T47D (cell line): ENCODE measurements at regions not wholly inside any gene's neighbourhood (a gene's known extent, or its start where the extent isn't known, plus 50 kb on each side); places are given as distances from the start of the nearest gene placed in this dataset.
A peak's percentile ranks its signal among the peaks of the same experiment; 100 is the strongest.

Experiments used
- DNase-seq, 2 experiments: peaks; one replicate each; pipeline versions ENCODE4 v3.0.0 to v3.0.0-alpha.2; 2011 to 2012; ENCODE audit warnings: low read depth in 1 of 2, low spot score in 1 of 2
- JUND ChIP-seq: IDR thresholded peaks from 2 replicates; pipeline ENCODE4 v1.6.1; 2012; ENCODE audit warnings: low read depth
- in situ Hi-C: cut with HindIII; loops from 2 replicates; pipeline ENCODE4 v1.10.0; 2016; ENCODE audit warnings: low sequenced_read_pairs, low pct_unique_long_range_greater_than_20kb

- TF ChIP-seq JUND: no peak
- no peak for DNase-seq
- in situ Hi-C loops: no loop called here
These were observed 789.8 kb downstream of the TUSC7 start for GRCh38 chr3:117499189-117499870.

DNA sequence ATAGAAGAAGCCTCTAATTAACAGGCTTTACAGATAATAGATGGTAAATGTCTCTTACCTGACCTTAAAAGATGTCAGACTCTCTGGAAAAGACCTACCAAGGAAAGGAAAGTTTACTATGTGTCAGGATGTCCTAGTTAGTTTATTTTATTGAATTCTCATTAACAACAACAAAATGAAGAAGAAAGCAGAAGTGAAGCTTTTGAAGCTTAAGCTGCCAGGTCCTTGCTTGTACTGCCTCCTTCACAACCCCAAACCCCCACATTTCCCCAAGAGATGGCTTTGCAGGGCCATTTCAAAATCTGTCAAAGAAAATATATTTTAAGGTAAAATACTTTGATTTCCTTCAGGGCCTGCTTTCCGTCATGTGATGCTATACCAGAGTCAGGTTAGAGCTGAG lies 798.4 kb downstream of the TUSC7 start:
- no peak for TF ChIP-seq JUND
- no peak for DNase-seq
- in situ Hi-C loops: no loop called here

GRCh38 chr3:117509858-117510257 lies 800.3 kb downstream of the TUSC7 start:
- in situ Hi-C loops: no loop called here
- TF ChIP-seq JUND: no peak
- DNase-seq: no peak

GRCh38 chr3:117510396-117510795 lies 800.8 kb downstream of the TUSC7 start:
- no peak for DNase-seq
- no peak for TF ChIP-seq JUND
- in situ Hi-C loops: no loop called here

GRCh38 chr3:117512975-117513374 lies 803.4 kb downstream of the TUSC7 start:
- in situ Hi-C loops: no loop called here
- TF ChIP-seq JUND: no peak
- DNase-seq: no peak

- in situ Hi-C loops: no loop called here
- DNase-seq: no peak
- TF ChIP-seq JUND: no peak
These were observed 805.7 kb downstream of the TUSC7 start for GRCh38 chr3:117515309-117515708.

DNA sequence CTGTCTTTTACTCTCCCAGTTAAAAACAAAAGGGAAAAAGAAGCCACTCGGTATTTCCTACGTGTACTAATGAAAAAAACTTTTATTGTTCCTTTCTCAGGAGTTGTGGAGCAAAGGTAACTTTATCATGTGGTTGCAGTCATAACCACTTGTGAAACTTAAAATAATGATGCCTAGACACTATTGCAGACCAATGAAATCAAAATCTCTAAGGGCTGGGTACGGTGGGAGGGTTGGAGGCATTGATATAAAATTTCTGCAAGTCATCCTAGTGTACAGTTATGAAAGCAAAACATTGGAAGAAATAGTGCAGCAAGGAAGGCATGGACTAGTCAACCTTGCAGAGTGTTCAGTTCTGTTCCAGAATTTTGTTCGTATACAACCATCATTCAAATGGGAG lies 808.8 kb downstream of the TUSC7 start:
- in situ Hi-C loops: no loop called here
- no peak for TF ChIP-seq JUND

DNA sequence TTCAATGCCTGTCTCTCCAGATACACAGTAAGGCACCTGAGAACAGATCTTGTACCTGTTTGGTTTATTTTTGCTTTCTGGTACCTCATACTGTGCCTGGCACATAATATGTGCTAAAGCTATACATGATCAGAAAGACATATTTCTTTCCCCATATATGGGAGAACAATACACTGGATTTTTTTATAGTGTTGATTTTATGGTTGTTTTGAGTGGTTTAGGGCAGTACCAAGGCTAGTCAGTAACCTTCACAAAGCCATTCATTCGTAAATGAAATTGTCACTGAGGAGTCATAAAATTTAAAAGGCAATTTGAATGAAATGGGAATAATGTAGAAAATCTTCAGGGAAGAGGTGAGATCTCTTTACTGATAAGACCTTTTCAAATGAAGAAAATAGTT lies 810.2 kb downstream of the TUSC7 start:
- TF ChIP-seq JUND: no peak
- DNase-seq: no peak
- in situ Hi-C loops: no loop called here

More for the DNA sequence above, 808.8 kb downstream of the TUSC7 start:
- no peak for DNase-seq

DNA sequence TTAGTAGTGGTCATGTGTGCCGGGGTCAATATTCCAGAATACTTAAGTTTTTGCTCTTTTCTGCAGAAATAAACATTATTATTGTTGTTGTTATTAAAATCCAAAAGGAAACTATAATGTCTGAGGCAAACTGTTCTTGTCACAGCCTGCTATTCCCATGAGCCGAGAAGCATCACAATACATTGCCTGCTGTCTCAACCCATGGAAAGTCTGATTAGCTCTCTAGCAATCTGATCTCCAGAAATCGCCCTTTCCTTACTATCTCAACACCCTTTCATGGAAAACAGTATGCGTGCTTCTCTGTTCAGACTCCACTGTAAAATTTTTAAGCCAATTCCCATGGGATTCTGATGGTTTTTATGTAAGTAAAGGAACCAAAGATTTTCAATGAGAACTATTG lies 811.0 kb downstream of the TUSC7 start:
- no peak for DNase-seq
- TF ChIP-seq JUND: no peak
- in situ Hi-C loops: no loop called here

DNA sequence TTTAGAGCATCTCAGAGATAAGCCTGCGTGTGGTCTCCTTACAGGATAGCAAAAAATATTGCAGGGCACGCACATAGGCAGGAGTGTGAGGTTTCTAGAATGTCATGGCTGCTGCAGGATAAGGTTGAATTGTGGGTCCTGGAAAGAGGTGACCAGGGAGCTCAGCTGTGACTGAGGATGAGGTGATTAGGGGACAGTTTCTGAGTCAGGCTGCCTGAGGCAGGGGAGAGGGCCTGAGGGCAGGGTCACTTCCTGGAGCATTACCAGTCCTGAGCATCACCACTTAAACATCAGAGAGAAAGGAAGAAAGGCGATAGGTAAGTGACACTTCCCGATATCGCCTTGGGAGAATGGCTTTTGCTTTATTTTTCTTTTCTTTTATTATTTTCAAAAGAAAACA lies 813.8 kb downstream of the TUSC7 start:
- no peak for TF ChIP-seq JUND
- in situ Hi-C loops: no loop called here

GRCh38 chr3:117524890-117525289 lies 815.3 kb downstream of the TUSC7 start:
- in situ Hi-C loops: no loop called here
- no peak for TF ChIP-seq JUND
- DNase-seq: no peak

More for the DNA sequence above, 813.8 kb downstream of the TUSC7 start:
- no peak for DNase-seq

- peak in 1 of 2 experiments; percentile 43 for DNase-seq
- in situ Hi-C loops: no loop called here
- no peak for TF ChIP-seq JUND
These were observed 817.0 kb downstream of the TUSC7 start for GRCh38 chr3:117526470-117527079.

- in situ Hi-C loops: no loop called here
- TF ChIP-seq JUND: no peak
- DNase-seq: no peak
These were observed 817.8 kb downstream of the TUSC7 start for GRCh38 chr3:117527346-117527745.

GRCh38 chr3:117528688-117529087 lies 819.1 kb downstream of the TUSC7 start:
- DNase-seq: no peak
- TF ChIP-seq JUND: no peak
- in situ Hi-C loops: no loop called here
